ENCODE measurements at regions not wholly inside any gene's neighbourhood (a gene's known extent, or its start where the extent isn't known, plus 50 kb on each side); places are given as distances from the start of the nearest gene placed in this dataset.

GRCh38 chr10:110373059-110373458 lies 68.3 kb upstream of the SMNDC1 start:
- DNase-seq (ENCODE audit: low read depth), result no peak
- H3K4me3 ChIP-seq (ENCODE audit: control insufficient read depth, low read depth, low read length), result no peak overlapping the region
- no peak for TF ChIP-seq CTCF (IDR thresholded peaks at IDR 0.05; ENCODE audit: control insufficient read depth, insufficient read depth, low read depth, low read length, missing control alignments)

- H3K4me3 ChIP-seq (ENCODE audit: control insufficient read depth, low read depth, low read length), result no peak overlapping the region
- no peak for DNase-seq (ENCODE audit: low read depth)
- TF ChIP-seq CTCF (IDR thresholded peaks at IDR 0.05; ENCODE audit: control insufficient read depth, insufficient read depth, low read depth, low read length, missing control alignments), result no peak
Measured at GRCh38 chr10:110373857-110374654, 69.3 kb upstream of the SMNDC1 start.

- no peak for TF ChIP-seq CTCF (IDR thresholded peaks at IDR 0.05; ENCODE audit: control insufficient read depth, insufficient read depth, low read depth, low read length, missing control alignments)
- H3K4me3 ChIP-seq (ENCODE audit: control insufficient read depth, low read depth, low read length), result no peak overlapping the region
- no peak for DNase-seq (ENCODE audit: low read depth)
Measured at GRCh38 chr10:110375121-110375520, 70.4 kb upstream of the SMNDC1 start.

- DNase-seq (ENCODE audit: low read depth), result no peak
- no peak overlapping the region for H3K4me3 ChIP-seq (ENCODE audit: control insufficient read depth, low read depth, low read length)
Measured at GRCh38 chr10:110376021-110376766, 71.5 kb upstream of the SMNDC1 start.

GRCh38 chr10:110376767-110377160 lies 72.0 kb upstream of the SMNDC1 start:
- no peak for DNase-seq (ENCODE audit: low read depth)
- H3K4me3 ChIP-seq (ENCODE audit: control insufficient read depth, low read depth, low read length), result no peak overlapping the region
- TF ChIP-seq CTCF (IDR thresholded peaks at IDR 0.05; ENCODE audit: control insufficient read depth, insufficient read depth, low read depth, low read length, missing control alignments), result no peak

More at GRCh38 chr10:110376021-110376766, 71.5 kb upstream of the SMNDC1 start:
- TF ChIP-seq CTCF (IDR thresholded peaks at IDR 0.05; ENCODE audit: control insufficient read depth, insufficient read depth, low read depth, low read length, missing control alignments), result no peak

GRCh38 chr10:110378006-110378405 lies 73.3 kb upstream of the SMNDC1 start:
- no peak for TF ChIP-seq CTCF (IDR thresholded peaks at IDR 0.05; ENCODE audit: control insufficient read depth, insufficient read depth, low read depth, low read length, missing control alignments)
- no peak for DNase-seq (ENCODE audit: low read depth)

More at GRCh38 chr10:110378006-110378405, 73.3 kb upstream of the SMNDC1 start:
- H3K4me3 ChIP-seq (ENCODE audit: control insufficient read depth, low read depth, low read length), result no peak overlapping the region
